ENCODE measurements at regions not wholly inside any gene's neighbourhood (a gene's known extent, or its start where the extent isn't known, plus 50 kb on each side); places are given as distances from the start of the nearest gene placed in this dataset.

GRCh38 chr5:89255845-89256463 lies 373.0 kb upstream of the MEF2C start:
- TF ChIP-seq CTCF (IDR thresholded peaks at IDR 0.05 in 8 of 11, conservative IDR thresholded peaks at IDR 0.05 in 3 of 11) = no peak
- TF ChIP-seq POLR2AphosphoS5 (IDR thresholded peaks at IDR 0.05) = no peak
- TF ChIP-seq POLR2A (IDR thresholded peaks at IDR 0.05) = no peak

Measured in spleen (tissue), 7 donors.